Tibial artery (tissue), 4 donors: ENCODE measurements at regions not wholly inside any gene's neighbourhood (a gene's known extent, or its start where the extent isn't known, plus 50 kb on each side); places are given as distances from the start of the nearest gene placed in this dataset.

ENCODE experiments used
- DNase-seq, 2 donors: peaks; one replicate each; pipeline ENCODE4 v3.0.0-alpha.2; 2019
- H3K27ac ChIP-seq, 2 donors: fragments of 200-600 bp; sonication (generic) in 1 of 2; 1 replicate in 1 of 2; 2 replicates in 1 of 2; pipeline ENCODE4 v1.5.1; 2018 to 2019; ENCODE audit warnings: mild to moderate bottlenecking in 1 of 2
- H3K27me3 ChIP-seq, 2 donors: fragments of 200-600 bp; sonication (generic) in 1 of 2; one replicate each; pipeline versions ENCODE4 v1.5.1 to v1.6.0; 2016 to 2019
- H3K36me3 ChIP-seq, 3 donors: fragments of 200-600 bp; sonication (generic) in 2 of 3; one replicate each; pipeline ENCODE4 v1.5.1; 2016 to 2019; ENCODE audit warnings: mild to moderate bottlenecking in 2 of 3
- H3K4me1 ChIP-seq, 4 donors: fragments of 200-600 bp; sonication (generic) in 2 of 4; 1 replicate in 3 of 4; 2 replicates in 1 of 4; pipeline ENCODE4 v1.5.1; 2016 to 2019
- H3K4me3 ChIP-seq, 2 donors: fragments of 200-600 bp; sonication (generic) in 1 of 2; 1 replicate in 1 of 2; 2 replicates in 1 of 2; pipeline ENCODE4 v1.5.1; 2018 to 2019; ENCODE audit warnings: mild to moderate bottlenecking in 2 of 2
- H3K9me3 ChIP-seq, 3 donors: fragments of 200-600 bp; sonication (generic) in 1 of 3; one replicate each; pipeline ENCODE4 v1.5.1; 2016 to 2019
- intact Hi-C: fragments of 100-400 bp; cut with DNase I; formaldehyde crosslinking; loops from one replicate; pipeline ENCODE4 v1.15.0; 2023; ENCODE audit warnings: low total_unique reads
- TF ChIP-seq, protein P1 (sequence below), 2 experiments: fragments of 200-600 bp in 1 of 2; fragments of 450-650 bp in 1 of 2; IDR thresholded peaks; one replicate each; pipeline ENCODE4 v1.5.1; 2017 to 2019; ENCODE audit warnings: antibody characterized with exemption in 2 of 2, mild to moderate bottlenecking in 1 of 2, moderate library complexity in 1 of 2

DNA sequence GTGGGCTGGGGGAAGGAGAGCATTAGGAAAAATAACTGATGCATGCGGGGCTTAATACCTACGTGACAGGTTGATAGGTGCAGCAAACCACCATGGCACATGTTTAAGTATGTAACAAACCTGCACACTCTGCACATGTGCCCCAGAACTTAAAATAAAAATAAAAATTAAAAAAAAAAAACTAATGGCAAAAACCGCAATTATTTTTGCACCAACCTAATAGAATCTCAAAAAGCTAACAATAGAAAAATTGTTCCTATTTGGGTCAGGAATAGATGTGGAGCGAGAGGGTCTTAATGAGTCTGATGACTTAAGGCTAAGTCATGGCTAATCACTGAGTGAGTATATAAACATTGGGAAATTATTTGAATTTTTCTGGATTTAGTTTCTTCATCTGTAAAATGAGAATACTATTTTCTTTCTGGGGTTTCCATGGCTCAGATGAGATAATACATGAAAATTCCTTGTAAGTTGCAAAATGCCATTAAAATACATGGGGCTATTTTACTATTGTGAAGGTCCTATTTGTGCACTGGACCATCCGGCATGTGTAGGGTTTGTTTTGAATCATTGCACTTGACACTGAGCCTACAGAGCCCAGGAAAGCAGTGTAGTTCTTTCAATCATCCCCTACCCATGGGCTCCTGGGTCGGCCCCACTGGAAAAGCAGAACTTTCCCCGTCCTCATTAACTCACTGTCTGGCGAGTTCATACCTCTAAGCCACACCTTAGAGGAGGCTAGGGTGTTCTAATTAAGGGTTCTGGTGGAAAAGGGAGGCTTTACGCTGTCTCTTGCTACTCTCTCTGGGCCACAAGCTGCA lies 164.1 kb upstream of the NTF3 start:
- Histone ChIP-seq H3K4me1 (peaks cover 0 to 6% (median 0%) of the 10 kb centered on the region in 4 donors), H3K36me3 (no peaks in the 10 kb centered on the region), H3K27me3 (no peaks in the 10 kb centered on the region), H3K9me3 (no peaks in the 10 kb centered on the region), H3K4me3 (no peak overlapping the region), H3K27ac (no peak overlapping the region)
- no peak for DNase-seq
- TF ChIP-seq, protein P1, sequence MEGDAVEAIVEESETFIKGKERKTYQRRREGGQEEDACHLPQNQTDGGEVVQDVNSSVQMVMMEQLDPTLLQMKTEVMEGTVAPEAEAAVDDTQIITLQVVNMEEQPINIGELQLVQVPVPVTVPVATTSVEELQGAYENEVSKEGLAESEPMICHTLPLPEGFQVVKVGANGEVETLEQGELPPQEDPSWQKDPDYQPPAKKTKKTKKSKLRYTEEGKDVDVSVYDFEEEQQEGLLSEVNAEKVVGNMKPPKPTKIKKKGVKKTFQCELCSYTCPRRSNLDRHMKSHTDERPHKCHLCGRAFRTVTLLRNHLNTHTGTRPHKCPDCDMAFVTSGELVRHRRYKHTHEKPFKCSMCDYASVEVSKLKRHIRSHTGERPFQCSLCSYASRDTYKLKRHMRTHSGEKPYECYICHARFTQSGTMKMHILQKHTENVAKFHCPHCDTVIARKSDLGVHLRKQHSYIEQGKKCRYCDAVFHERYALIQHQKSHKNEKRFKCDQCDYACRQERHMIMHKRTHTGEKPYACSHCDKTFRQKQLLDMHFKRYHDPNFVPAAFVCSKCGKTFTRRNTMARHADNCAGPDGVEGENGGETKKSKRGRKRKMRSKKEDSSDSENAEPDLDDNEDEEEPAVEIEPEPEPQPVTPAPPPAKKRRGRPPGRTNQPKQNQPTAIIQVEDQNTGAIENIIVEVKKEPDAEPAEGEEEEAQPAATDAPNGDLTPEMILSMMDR (IDR thresholded peaks at IDR 0.05) = no peak
- intact Hi-C loops = no loop called here

DNA sequence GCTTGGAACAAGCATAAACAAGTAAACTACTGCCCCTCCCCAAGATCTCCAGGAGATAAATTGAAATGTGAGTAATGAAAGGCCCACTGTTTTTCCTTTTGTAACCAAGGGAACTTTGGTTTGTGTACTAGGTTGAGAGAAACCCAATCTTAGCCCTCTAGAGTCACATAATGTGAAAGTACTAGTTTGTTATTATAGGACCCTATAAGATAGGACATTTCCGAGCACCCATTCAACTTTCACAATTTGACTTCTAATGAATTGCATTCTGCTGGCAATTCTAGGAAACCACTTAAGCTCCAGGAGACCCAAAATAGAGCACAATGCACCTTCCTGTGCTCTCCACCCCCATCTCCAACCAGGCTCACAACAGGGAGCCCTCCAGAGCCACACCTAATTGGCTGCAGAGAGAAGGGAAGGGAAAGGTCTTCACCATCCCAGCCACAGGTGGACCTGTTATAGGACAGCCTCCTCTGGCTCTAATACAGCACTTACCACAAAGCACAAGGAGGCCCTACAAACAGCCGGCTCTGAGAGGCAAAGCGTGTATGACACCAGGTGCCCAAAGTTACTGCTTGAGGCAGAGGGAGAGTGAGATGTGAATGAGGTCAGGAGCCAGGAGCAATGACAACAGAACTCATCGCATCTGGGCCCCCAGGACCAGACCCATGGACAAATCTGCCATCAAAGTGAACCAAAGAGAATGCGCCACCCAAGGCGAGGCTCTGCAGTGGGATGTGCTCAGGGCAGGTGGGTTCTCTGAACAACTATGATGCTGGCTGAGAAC lies 163.3 kb upstream of the NTF3 start:
- no peaks in the 10 kb centered on the region for H3K4me1 ChIP-seq
- TF ChIP-seq, protein P1 (IDR thresholded peaks at IDR 0.05) = no peak
- H3K4me3 ChIP-seq = no peak overlapping the region
- intact Hi-C loops = no loop called here
- H3K27ac ChIP-seq = no peak overlapping the region
- no peak for DNase-seq
- H3K27me3 ChIP-seq = no peaks in the 10 kb centered on the region
- no peaks in the 10 kb centered on the region for H3K9me3 ChIP-seq
- no peaks in the 10 kb centered on the region for H3K36me3 ChIP-seq

DNA sequence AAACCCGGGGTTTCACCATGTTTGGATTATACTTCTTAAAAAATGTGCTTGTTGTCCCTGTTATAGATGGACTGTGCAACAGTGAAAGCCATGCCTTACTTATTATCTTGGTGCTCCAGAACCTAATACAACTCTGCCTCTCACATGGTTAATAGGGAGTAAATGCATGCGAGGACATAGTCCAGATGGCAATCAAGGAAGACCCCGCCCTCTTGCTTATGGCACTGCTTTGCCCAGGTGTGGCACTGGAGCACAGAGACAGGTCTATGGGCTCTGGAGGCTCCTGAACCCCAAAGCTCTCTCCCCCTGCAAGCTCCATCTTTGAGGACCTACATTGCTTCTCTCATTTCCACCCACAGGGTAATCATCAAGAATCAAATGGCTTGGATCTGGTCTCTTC lies 162.1 kb upstream of the NTF3 start:
- DNase-seq = no peak
- intact Hi-C loops = no loop called here
- H3K27ac ChIP-seq = no peak overlapping the region
- H3K27me3 ChIP-seq = no peaks in the 10 kb centered on the region
- TF ChIP-seq, protein P1 (IDR thresholded peaks at IDR 0.05) = no peak
- H3K9me3 ChIP-seq = no peaks in the 10 kb centered on the region
- no peaks in the 10 kb centered on the region for H3K4me1 ChIP-seq
- no peaks in the 10 kb centered on the region for H3K36me3 ChIP-seq
- H3K4me3 ChIP-seq = no peak overlapping the region

DNA sequence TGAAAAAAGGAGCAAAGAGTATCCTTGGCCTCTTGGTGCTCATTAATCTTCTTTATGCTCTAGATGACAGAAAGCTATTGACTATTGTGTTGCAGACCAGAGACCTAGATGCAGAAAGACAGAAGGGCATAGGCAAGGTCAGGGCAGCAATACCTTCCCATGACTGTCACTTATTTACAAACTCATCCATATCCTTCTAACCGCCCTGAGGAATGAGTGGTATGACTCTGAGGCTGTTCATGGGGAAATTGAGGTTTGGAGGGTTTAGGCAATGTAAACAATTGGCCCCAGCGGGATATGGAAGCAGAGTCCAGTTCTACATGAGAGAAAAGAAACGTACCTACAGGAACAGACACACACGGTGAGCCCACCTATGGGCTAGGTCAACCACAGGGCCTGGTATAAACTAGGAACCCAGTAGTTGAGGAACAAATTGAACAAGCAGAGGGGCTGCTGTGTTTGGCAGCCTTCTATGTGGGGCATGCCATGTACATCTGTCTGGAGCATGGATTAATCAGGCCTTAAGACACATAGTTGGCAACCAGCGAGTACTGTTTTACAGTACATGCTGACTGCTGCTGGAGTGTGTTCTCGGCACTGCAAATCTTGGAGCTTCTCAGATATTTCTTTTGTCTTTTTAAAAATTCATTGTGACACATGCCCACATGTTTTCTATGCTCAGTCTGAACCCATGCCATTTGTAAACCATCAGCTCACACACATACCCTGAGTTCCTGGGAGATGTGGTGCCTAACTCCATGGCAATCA lies 159.7 kb upstream of the NTF3 start:
- intact Hi-C loops = no loop called here
- H3K27me3 ChIP-seq = no peaks in the 10 kb centered on the region
- TF ChIP-seq, protein P1 (IDR thresholded peaks at IDR 0.05) = no peak

DNA sequence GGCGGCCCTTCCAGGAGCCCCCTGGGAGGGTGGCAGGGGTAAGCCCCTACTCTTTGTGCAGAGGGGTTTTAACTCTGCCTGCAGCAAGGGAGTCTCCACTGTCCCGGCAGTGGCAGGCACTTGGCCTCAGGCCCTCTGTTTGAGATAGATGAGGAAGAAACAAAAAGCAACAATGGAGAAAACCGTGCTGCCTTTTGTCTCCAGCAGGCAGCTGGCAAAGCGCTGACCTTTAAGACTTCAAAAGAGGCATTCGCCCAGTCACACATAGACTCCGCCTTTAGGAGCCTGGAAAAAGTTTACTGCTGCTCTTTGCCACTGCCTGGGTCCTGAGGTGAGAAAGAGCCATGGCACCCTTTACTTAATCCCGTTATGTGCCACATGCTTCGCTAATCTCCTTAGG lies 158.2 kb upstream of the NTF3 start:
- Histone ChIP-seq H3K9me3 (no peaks in the 10 kb centered on the region), H3K4me1 (no peaks in the 10 kb centered on the region), H3K27ac (no peak overlapping the region), H3K4me3 (no peak overlapping the region), H3K36me3 (no peaks in the 10 kb centered on the region), H3K27me3 (no peaks in the 10 kb centered on the region)
- no peak for DNase-seq
- TF ChIP-seq, protein P1 (IDR thresholded peaks at IDR 0.05) = no peak
- intact Hi-C loops = no loop called here

More for the DNA sequence above, 159.7 kb upstream of the NTF3 start:
- Histone ChIP-seq H3K27ac (no peak overlapping the region), H3K4me1 (no peaks in the 10 kb centered on the region), H3K9me3 (no peaks in the 10 kb centered on the region), H3K4me3 (no peak overlapping the region), H3K36me3 (no peaks in the 10 kb centered on the region)
- no peak for DNase-seq
